ENCODE measurements at regions not wholly inside any gene's neighbourhood (a gene's known extent, or its start where the extent isn't known, plus 50 kb on each side); places are given as distances from the start of the nearest gene placed in this dataset.
"Not testable (repeated sequence)": the region's sequence is repeated elsewhere in the genome, so short reads cannot be mapped to it uniquely, and the experiment has no call there.

- no peak for DNase-seq (ENCODE audit: low read depth)
Measured at GRCh38 chr18:71370095-71370494, 1081.2 kb downstream of the SOCS6 start.

- no peak for DNase-seq (ENCODE audit: low read depth)
Measured at GRCh38 chr18:71362140-71362539, 1073.3 kb downstream of the SOCS6 start.

DNA sequence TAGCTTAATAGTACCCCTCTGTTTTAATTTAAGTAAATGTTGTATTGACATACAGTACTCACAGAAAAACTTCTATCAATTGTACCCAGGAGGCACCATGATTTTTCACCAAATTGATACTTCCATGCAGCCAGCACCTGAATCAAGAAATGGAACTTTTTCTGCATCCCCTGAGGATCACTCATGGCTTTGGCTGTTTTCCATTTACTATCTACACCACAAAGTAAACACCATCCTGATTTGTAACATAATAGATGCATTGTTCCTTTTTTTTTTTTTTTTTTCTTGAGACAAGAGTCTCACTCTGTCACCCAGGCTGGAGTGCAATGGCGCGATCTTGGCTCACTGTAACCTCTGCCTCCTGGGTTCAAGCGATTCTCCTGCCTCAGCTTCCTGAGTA, 1066.8 kb downstream of the SOCS6 start:
- DNase-seq (ENCODE audit: low read depth): not testable (repeated sequence)

- no peak for DNase-seq (ENCODE audit: low read depth)
Measured at GRCh38 chr18:71352618-71353017, 1063.8 kb downstream of the SOCS6 start.

GRCh38 chr18:71336576-71337210, 1047.8 kb downstream of the SOCS6 start:
- DNase-seq (ENCODE audit: low read depth): no peak

DNA sequence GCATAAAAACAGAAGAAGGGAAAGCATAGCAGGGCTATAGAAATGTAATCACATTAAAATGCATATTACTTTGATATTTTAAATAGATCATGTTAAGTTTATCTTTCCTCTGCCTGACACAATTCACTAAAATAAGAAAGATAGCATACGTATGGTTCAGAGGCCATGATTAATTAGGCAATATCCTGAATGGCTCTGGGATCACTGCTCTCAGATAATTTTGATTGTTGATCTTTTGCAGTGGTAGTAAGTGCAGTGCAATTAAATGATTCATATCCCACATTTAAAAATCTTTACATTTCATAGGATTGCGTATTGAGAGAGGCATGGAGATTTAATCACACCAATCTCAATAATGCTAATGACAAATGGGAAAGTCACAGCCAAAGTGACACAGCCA, 1040.7 kb downstream of the SOCS6 start:
- DNase-seq (ENCODE audit: low read depth): no peak

DNA sequence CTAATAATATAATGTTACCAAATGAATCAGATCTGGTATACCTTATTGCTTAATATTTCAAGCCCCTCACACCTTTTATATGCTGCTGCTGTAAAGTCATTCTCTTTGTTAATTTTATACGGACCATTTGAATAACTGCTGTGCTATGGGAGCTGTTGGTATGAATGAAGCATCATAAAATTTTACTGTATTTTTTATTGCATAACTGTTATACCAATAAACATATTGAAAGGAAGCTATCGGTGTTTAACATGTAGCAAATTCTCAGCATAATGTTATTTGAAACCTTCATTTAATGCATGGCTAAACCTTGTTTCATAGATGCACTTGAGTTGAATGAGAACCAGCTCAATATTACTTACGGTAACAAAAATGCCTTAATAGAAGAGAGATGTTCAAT, 1040.3 kb downstream of the SOCS6 start:
- DNase-seq (ENCODE audit: low read depth): no peak

- no peak for DNase-seq (ENCODE audit: low read depth)
Measured at GRCh38 chr18:71327850-71328249, 1039.0 kb downstream of the SOCS6 start.

DNA sequence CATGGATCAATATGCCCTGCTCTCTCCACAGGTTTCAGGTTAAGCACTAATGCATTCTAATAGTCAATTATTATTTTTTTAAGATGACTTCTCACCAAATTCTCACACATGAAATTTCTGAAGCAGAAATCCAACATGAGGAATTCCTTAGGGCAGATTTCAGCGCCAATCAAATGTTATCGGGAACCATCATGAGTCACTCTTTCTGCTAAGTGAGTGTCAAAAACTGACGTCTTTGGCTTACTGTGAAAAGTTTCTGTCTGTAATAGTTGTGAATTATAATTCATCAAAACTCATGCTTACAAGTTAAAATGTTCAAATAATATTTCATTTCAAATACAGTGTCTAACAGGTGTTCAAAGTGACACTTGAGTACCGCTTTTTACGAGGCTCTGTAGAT, 1038.6 kb downstream of the SOCS6 start:
- DNase-seq (ENCODE audit: low read depth): no peak

- no peak for DNase-seq (ENCODE audit: low read depth)
Measured at GRCh38 chr18:71326826-71327225, 1038.0 kb downstream of the SOCS6 start.

- DNase-seq (ENCODE audit: low read depth): no peak
Measured at GRCh38 chr18:71324356-71324755, 1035.5 kb downstream of the SOCS6 start.

DNA sequence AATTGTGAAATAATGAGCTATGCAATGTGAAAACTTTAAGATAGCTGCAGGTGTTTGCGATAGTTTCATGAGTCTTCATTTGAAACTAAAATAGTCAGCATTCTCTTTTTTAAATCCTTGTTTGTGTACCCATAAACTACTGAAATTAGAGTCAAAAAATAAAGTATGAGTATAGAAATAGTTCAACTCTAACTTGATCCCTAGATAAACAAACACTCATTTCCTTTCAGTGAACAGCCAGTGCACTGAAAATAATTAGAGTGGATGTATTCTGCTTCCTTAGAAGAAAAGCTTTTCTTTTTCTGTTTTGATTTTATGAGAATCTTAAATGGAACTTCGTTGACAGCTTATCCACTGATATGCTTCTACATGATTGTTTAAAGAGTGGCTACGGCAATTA, 1033.4 kb downstream of the SOCS6 start:
- no peak for DNase-seq (ENCODE audit: low read depth)

DNA sequence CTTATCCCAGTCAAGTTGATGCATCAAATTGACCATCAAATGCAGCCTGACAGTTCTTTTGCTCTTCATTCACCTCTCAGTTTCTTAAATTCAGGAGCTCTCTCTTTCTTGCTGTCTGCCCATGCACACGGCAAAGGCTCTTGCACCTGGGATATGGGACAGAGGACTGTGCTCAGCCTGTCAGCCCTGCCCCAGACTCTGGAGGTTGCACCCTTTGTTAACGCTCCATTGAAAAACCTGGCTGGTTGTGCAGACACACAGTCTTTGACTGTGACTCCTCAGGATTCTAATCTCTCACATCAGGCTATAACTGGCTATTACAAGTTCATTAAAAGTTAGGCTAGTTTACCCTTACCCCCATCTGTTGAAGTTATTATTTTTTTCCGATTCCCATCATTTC, 1032.5 kb downstream of the SOCS6 start:
- DNase-seq (ENCODE audit: low read depth): no peak

DNA sequence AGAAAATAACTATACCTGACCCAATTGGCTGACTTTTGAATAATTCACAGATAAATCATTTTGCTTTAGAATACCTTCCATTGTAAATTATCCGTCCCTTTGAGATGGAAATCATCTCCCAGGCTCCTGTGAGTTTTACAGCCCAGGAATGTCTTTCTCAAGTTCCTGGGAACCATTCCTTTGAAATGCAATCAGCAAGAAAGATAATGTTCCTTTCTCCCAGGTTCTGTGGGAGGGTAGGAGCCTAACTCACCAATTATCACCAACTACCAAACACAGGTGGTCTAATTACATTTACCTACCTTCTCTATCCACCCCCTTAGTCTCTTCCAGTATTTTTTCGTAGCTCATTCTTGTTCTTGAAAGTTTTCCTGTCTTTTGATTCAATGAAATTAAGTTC, 1016.0 kb downstream of the SOCS6 start:
- DNase-seq (ENCODE audit: low read depth): no peak

GRCh38 chr18:71303743-71304142, 1014.9 kb downstream of the SOCS6 start:
- DNase-seq (ENCODE audit: low read depth): not testable (repeated sequence)

GRCh38 chr18:71301596-71301995, 1012.8 kb downstream of the SOCS6 start:
- no peak for DNase-seq (ENCODE audit: low read depth)

DNA sequence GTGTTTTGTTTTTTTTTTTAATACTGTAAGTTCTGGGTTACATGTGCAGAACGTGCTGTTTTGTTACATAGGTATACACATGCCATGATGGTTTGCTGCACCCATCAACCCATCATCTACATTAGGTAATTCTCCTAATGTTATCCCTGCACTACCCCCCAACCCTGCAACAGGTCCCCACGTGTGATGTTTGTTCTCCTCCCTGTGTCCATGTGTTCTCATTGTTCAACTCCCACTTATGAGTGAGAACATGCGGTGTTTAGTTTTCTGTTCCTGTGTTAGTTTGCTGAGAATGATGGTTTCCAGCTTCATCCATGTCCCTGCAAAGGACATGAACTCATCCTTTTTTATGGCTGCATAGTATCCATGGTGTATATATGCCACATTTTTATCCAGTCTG, 1005.4 kb downstream of the SOCS6 start:
- not testable (repeated sequence) for DNase-seq (ENCODE audit: low read depth)

- DNase-seq (ENCODE audit: low read depth): no peak
Measured at GRCh38 chr18:71293322-71293721, 1004.5 kb downstream of the SOCS6 start.

- DNase-seq (ENCODE audit: low read depth): no peak
Measured at GRCh38 chr18:71287268-71287667, 998.4 kb downstream of the SOCS6 start.

- no peak for DNase-seq (ENCODE audit: low read depth)
Measured at GRCh38 chr18:71252351-71252865, 963.6 kb downstream of the SOCS6 start.

- DNase-seq (ENCODE audit: low read depth): no peak
Measured at GRCh38 chr18:71250191-71250590, 961.3 kb downstream of the SOCS6 start.

GRCh38 chr18:71249791-71250190, 960.9 kb downstream of the SOCS6 start:
- DNase-seq (ENCODE audit: low read depth): no peak

DNA sequence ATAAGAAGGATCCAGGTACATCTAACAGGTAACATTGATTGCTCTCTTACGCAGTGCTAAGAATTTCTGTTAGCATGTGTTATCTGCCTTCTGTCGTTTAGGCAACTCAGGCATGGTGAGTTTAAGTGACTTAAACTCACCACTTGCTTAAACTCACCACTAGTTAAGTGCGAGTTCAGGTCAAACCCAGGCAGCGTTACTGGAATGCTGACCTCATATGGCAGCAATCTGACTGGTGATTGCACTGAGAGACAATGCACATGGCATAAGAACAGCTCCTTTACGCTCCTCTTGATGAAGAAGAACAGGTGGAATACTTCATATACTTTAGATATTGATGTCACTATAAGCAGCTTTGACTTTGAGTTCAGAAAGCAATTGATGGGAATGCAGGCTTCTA, 954.1 kb downstream of the SOCS6 start:
- DNase-seq (ENCODE audit: low read depth): no peak

DNA sequence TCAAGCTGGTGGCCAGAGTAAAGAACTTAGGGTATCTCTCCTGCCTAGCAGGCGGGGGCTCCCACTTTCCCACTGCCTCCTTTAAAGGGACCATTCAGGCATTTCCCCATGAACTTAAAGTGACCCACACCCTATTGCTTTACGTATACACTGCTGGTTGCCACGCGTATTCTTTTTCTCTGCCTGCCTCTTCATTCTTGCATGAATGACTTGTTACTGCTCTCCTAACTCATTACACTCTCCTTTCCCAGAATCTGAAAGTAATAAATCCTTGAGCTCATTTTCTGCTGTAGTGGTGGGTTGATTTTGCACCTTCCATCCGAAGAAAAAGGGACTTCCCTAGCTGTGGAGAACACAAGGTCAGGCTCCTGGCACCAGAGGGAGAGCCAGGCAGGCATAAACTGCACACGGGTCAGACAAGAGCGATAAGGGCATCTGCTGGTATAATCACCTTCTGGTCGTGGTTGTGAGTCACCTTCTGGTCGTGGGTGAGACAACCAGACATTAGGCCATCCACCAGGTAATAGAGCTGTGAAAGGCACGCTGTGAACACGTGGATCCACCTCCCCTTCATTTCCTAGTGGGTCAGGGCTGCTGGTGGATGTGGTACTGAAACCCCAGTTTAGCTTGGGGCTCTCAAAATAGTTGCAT, 950.3 kb downstream of the SOCS6 start:
- no peak for DNase-seq (ENCODE audit: low read depth)

Measured in HS-27A (cell line).